DMS153 treated with DMSO at 0.1 percent for 48 hours (cell line): ENCODE measurements at regions not wholly inside any gene's neighbourhood (a gene's known extent, or its start where the extent isn't known, plus 50 kb on each side); places are given as distances from the start of the nearest gene placed in this dataset.
"Not testable (repeated sequence)": the region's sequence is repeated elsewhere in the genome, so short reads cannot be mapped to it uniquely, and the experiment has no call there.

Experiments
- DNase-seq: peaks from one replicate; lab custom pipeline; 2025; ENCODE audit not compliant: unreplicated experiment; lab: John Stamatoyannopoulos, UW

GRCh38 chr16:14002416-14002990 is 68.6 kb upstream of the MRTFB start:
- DNase-seq: no peak

- DNase-seq: no peak
Observed at GRCh38 chr16:14003074-14003570, 68.0 kb upstream of the MRTFB start.

DNA sequence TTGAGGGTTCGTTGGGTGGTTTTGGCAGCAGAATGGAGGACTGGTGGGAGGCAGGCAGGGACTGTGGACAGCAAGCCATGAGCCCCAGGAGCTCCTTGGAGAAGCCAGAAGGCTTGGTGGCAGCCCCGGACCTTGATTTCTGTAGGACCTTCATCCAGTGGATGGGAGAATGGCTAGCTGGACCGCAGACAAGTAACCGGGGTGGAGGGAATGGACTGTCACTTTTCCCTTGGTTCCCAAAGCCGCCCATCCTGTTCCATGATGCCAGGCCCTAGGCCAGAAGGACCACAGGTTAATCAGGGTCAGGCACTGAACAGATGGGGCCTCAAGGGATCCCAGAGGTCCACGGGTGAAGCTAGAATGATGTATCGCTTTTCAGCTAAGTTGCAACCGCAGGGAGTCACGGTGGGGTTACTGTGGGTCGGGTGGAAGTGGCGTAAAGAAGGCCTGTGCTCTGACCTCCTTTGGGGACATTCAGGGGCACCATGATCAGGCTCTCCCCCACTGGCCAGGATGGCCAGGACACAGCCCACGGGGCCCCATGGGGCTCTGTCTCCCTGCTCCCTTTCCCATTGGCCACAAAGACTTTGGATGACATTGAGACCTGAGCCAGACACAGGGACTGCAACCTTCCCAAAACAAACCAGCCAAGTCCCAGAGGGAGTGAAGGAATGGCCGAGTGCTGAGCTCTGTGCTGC is 66.9 kb upstream of the MRTFB start:
- DNase-seq: no peak

DNA sequence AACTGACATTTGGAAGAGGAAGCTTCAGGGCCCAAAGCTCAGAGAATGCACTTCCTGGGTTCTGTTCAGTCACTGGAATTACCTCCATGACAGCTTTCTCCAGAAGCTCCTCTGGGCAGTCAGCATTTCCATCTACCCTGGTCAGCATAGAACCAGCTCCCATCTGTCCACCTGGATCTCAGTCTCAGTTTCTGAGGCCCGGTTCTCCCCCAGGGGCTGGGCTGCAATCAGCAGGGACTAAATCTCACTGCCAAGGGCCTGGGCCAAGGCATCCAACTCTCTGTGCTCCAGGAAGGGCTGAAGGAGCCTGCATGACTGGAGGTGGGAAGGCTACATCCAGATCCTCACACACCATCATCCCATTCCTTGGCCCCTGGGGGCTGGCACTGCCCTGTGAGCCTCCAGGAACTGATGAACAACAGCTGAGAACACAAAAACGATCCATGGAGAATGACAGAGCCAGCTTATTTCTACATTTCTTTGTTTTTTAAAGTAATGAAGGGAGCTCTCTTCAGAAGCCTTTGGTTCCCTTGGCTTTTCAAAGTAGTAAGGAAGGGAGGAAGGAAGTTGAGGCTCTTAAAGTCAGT is 66.3 kb upstream of the MRTFB start:
- no peak for DNase-seq

GRCh38 chr16:14005335-14005734 is 65.8 kb upstream of the MRTFB start:
- DNase-seq: no peak

DNA sequence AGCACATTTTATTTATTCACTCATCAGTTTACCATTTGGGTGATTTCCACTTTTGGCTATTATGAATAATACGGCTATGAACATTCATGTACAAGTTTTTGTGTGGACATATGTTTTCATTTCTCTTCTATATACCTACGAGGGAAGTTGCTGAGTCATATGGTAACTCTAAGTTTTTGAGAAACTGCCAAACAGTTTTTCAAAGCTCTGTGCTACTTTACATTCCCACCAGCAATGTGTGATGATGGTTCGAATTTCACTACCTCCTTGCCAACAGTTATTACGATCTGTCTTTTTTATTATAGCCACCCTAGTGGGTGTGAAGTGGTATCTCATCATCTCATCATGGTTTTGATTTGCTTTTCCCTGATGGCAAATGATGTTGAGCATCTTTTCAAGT is 63.7 kb upstream of the MRTFB start:
- DNase-seq: peak; percentile 45

- DNase-seq: no peak
Observed at GRCh38 chr16:14011001-14011400, 60.1 kb upstream of the MRTFB start.

DNA sequence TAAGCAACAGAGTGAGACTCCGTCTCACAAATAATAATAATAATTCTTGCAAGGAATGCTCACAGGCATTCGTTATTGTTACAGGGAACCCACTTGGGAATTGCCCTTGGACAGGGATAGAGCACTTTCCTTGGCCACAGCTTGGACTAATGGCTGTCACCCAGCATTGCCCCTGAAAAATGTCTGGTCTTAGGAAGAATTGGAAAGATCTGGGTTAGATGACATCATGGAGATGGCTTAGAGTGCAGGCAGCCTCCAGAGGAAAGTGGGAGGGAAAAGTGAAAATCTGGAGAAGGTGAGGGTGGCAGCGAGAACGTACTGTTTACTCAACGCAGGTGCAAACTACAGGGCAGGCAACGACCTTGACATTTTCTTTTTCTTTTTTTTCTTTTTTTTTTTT is 59.3 kb upstream of the MRTFB start:
- no peak for DNase-seq

GRCh38 chr16:14013145-14013570 is 58.0 kb upstream of the MRTFB start:
- DNase-seq: no peak

GRCh38 chr16:14013571-14014283 is 57.4 kb upstream of the MRTFB start:
- peak; percentile 70 for DNase-seq

DNA sequence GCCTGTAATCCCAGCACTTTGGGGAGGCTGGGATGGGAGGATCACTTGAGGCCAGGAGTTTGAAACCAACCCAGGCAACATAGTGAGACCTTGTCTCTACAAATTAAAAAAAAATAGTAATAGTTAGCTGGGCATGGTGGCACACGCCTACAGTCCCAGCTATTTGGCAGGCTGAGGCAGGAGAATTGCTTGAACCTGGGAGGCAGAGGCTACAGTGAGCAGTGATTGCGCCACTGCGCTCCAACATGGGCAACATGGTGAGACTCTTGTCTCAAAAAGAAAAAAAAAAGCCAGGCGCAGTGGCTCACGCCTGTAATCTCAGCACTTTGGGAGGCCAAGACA is 56.9 kb upstream of the MRTFB start:
- DNase-seq: no peak

DNA sequence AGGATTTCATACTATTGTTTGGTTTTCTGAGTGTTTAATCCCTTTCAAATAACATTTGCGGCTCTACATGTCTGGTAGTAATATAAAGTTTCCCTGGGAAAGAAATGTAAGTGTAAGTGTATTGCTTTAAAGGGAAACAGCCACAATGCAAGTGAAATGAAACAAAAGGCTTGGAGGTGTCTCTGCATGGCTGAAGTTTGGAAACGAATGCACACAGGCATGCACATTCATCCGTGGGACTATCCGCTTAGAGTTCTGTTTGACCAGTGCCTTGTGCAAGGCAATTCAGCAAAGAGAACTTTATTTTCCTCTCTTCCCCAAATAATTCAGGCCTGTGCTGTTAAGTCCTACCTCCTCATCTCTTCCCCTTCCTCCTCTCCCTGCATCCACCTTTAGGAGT is 56.1 kb upstream of the MRTFB start:
- no peak for DNase-seq

DNA sequence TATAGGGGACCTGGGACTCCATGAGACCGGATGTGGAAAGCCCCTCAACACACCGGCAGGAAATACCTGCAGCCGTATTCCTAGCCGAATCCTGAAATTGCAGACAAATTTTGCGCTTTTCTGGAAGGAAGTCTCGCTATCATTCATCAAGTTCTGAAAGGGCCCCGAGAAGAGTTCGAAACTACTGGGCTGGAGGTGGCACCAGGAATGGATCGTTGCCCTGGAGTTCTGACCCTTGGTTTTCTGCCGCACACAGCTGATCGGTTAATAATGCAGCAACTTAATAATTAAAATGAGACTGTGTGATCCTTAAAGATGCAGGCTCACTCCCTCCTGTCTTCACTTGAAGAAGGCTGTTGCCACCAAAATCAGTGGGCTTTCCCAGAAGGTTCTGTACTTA is 55.7 kb upstream of the MRTFB start:
- no peak for DNase-seq

DNA sequence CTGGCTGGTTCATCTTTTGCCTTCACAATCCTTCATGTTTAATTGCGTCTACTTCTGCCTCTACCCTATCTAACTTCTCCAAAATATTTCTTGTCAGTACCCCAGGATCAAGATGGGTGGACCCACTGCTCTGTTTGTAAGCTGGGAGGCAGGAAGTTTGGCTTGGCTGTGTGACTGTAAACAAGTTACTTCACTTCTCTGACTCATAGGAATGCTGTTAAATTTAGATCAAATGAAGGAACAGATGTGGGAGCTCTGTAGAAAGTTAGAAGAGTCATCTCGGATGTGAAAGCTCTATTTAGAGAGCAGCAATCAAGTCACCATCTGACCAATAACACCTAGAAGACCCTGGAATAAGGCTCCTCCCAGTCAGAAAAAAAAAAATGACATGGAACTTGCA is 55.2 kb upstream of the MRTFB start:
- DNase-seq: no peak

GRCh38 chr16:14016362-14016761 is 54.8 kb upstream of the MRTFB start:
- DNase-seq: not testable (repeated sequence)

GRCh38 chr16:14017886-14018285 is 53.2 kb upstream of the MRTFB start:
- DNase-seq: no peak

- DNase-seq: no peak
Observed at GRCh38 chr16:14018851-14019250, 52.3 kb upstream of the MRTFB start.

GRCh38 chr16:14020141-14020540 is 51.0 kb upstream of the MRTFB start:
- peak; percentile 74 for DNase-seq
